IMR-90 (cell line): ENCODE measurements at regions not wholly inside any gene's neighbourhood (a gene's known extent, or its start where the extent isn't known, plus 50 kb on each side); places are given as distances from the start of the nearest gene placed in this dataset.

Experiments used
- ATAC-seq: fragments of 200-7000 bp; cut with Tn5 transposase; 2 replicates; pipeline ENCODE4 v1.9.1; 2020; ENCODE audit warnings: low read depth, mild to moderate bottlenecking, moderate library complexity
- BruUV-seq: library from RNA; stranded (reverse); fragments of 400-500 nt; replicated peaks from 2 replicates; lab custom pipeline; 2021; lab: Mats Ljungman, UMichigan
- CTCF ChIA-PET: fragments of 300-600 bp; formaldehyde crosslinking; extraction: SDS; loops from one replicate; lab custom pipeline; 2021; ENCODE audit warnings: antibody characterized with exemption; lab: Yijun Ruan, JAX
- POLR2A ChIA-PET: fragments of 300-600 bp; sonication (Branson Sonifier 250); formaldehyde crosslinking; loops from one replicate; lab custom pipeline; 2022; ENCODE audit warnings: antibody characterized with exemption; ENCODE audit not compliant: unreplicated experiment; lab: Charles Lee
- DNase-seq: peaks from one replicate; pipeline ENCODE4 v3.0.0; 2013
- H2AFZ ChIP-seq: replicated peaks from 2 replicates; pipeline ENCODE3; 2013; ENCODE audit warnings: low read length, mild to moderate bottlenecking; ENCODE audit not compliant: poor library complexity
- H2AK5ac ChIP-seq: 2 replicates; pipeline ENCODE4 v1.6.1; 2013; ENCODE audit warnings: low read depth, low read length, inconsistent platforms
- H2AK9ac ChIP-seq: replicated peaks from 2 replicates; pipeline ENCODE3; 2013; ENCODE audit warnings: mild to moderate bottlenecking, low read depth, low read length, moderate library complexity; ENCODE audit not compliant: poor library complexity
- H2BK120ac ChIP-seq: 2 replicates; pipeline ENCODE4 v1.6.1; 2013; ENCODE audit warnings: low read depth, low read length, inconsistent platforms
- H2BK15ac ChIP-seq: 3 replicates; pipeline ENCODE4 v1.6.1; 2013; ENCODE audit warnings: low read depth, low read length, inconsistent platforms
- H2BK20ac ChIP-seq: 2 replicates; pipeline ENCODE4 v1.6.1; 2013; ENCODE audit warnings: low read depth, mild to moderate bottlenecking, inconsistent platforms, low read length, moderate library complexity
- H2BK5ac ChIP-seq: 2 replicates; pipeline ENCODE4 v1.6.1; 2013; ENCODE audit warnings: mild to moderate bottlenecking, low read depth, low read length, inconsistent platforms; ENCODE audit not compliant: poor library complexity, severe bottlenecking
- H3K14ac ChIP-seq: replicated peaks from 2 replicates; pipeline ENCODE4 v1.6.1; 2013; ENCODE audit warnings: low read depth, low read length, inconsistent platforms
- H3K18ac ChIP-seq: 2 replicates; pipeline ENCODE4 v1.6.1; 2013; ENCODE audit warnings: low read depth, low read length, control low read depth
- H3K23ac ChIP-seq: 2 replicates; pipeline ENCODE4 v1.6.1; 2013; ENCODE audit warnings: low read depth, low read length, inconsistent platforms
- H3K27ac ChIP-seq: 2 replicates; pipeline ENCODE4 v1.5.1; 2013; ENCODE audit warnings: mild to moderate bottlenecking, control low read depth, low read length; ENCODE audit not compliant: insufficient read depth
- H3K27me3 ChIP-seq: 2 replicates; pipeline ENCODE4 v1.6.1; 2013; ENCODE audit warnings: low read length; ENCODE audit not compliant: control insufficient read depth, insufficient read depth
- H3K36me3 ChIP-seq: 2 replicates; pipeline ENCODE4 v1.6.1; 2013; ENCODE audit warnings: low read length, mixed read lengths; ENCODE audit not compliant: control insufficient read depth, insufficient read depth
- H3K4ac ChIP-seq: 2 replicates; pipeline ENCODE4 v1.6.1; 2013; ENCODE audit warnings: low read depth, low read length, inconsistent platforms
- H3K4me1 ChIP-seq: 2 replicates; pipeline ENCODE4 v1.6.1; 2013; ENCODE audit warnings: low read length, mixed read lengths; ENCODE audit not compliant: control insufficient read depth, insufficient read depth
- H3K4me2 ChIP-seq: 2 replicates; pipeline ENCODE4 v1.6.1; 2013; ENCODE audit warnings: low read depth, mild to moderate bottlenecking, control low read depth, low read length, moderate library complexity
- H3K4me3 ChIP-seq: 2 replicates; pipeline ENCODE4 v1.5.1; 2013; ENCODE audit warnings: low read depth, mild to moderate bottlenecking, control low read depth, low read length, moderate library complexity; ENCODE audit not compliant: insufficient read depth
- H3K56ac ChIP-seq: 2 replicates; pipeline ENCODE4 v1.6.1; 2013; ENCODE audit warnings: low read length, inconsistent platforms; ENCODE audit not compliant: insufficient read depth; ENCODE audit errors: extremely low read depth
- H3K79me1 ChIP-seq, 2 experiments: 2 replicates each; pipeline ENCODE4 v1.6.1; 2013; ENCODE audit warnings: low read length in 2 of 2, inconsistent platforms in 1 of 2, low read depth in 1 of 2
- H3K9ac ChIP-seq: 2 replicates; pipeline ENCODE4 v1.6.1; 2013; ENCODE audit warnings: low read depth, low read length, control low read depth
- H3K9me1 ChIP-seq: 2 replicates; pipeline ENCODE4 v1.6.1; 2013; ENCODE audit warnings: low read length, inconsistent platforms; ENCODE audit not compliant: insufficient read depth
- H3K9me3 ChIP-seq: 2 replicates; pipeline ENCODE4 v1.6.1; 2013; ENCODE audit warnings: low read length; ENCODE audit not compliant: control insufficient read depth, insufficient read depth
- H4K20me1 ChIP-seq: 2 replicates; pipeline ENCODE4 v1.6.1; 2013; ENCODE audit warnings: low read length, inconsistent platforms; ENCODE audit not compliant: insufficient read depth
- H4K5ac ChIP-seq: 2 replicates; pipeline ENCODE4 v1.6.1; 2013; ENCODE audit warnings: mild to moderate bottlenecking, low read depth, low read length, control low read depth
- H4K8ac ChIP-seq, 2 experiments: 2 replicates each; pipeline ENCODE4 v1.6.1; 2013; ENCODE audit warnings: low read depth in 2 of 2, low read length in 2 of 2, control low read depth in 1 of 2, inconsistent platforms in 1 of 2
- H4K91ac ChIP-seq: 2 replicates; pipeline ENCODE4 v1.6.1; 2013; ENCODE audit warnings: low read depth, low read length, inconsistent platforms; ENCODE audit not compliant: insufficient read depth
- CHD1 ChIP-seq: IDR thresholded peaks from 2 replicates; pipeline ENCODE4 v1.6.1; 2012; ENCODE audit warnings: low read depth, low read length, improper control_type of control experiment
- FOS ChIP-seq: fragments of 150-350 bp; IDR thresholded peaks from 2 replicates; pipeline ENCODE4 v1.6.1; 2016; ENCODE audit warnings: low read depth, low read length
- MAFK ChIP-seq: IDR thresholded peaks from 2 replicates; pipeline ENCODE4 v1.6.1; 2012; ENCODE audit warnings: low read depth, low read length, improper control_type of control experiment
- MAZ ChIP-seq: IDR thresholded peaks from 2 replicates; pipeline ENCODE4 v1.6.1; 2012; ENCODE audit warnings: low read depth, mild to moderate bottlenecking, low read length, improper control_type of control experiment, moderate library complexity, borderline replicate concordance
- MXI1 ChIP-seq: IDR thresholded peaks from 2 replicates; pipeline ENCODE4 v1.6.1; 2012; ENCODE audit warnings: low read depth, mild to moderate bottlenecking, low read length, moderate library complexity, borderline replicate concordance
- NFE2L2 ChIP-seq: fragments of 150-350 bp; IDR thresholded peaks from 2 replicates; pipeline ENCODE4 v1.6.1; 2016; ENCODE audit warnings: low read depth, mild to moderate bottlenecking, low read length
- POLR2A ChIP-seq: IDR thresholded peaks from 2 replicates; pipeline ENCODE4 v1.6.1; 2012; ENCODE audit warnings: mild to moderate bottlenecking, low read depth, low read length
- RCOR1 ChIP-seq: IDR thresholded peaks from 2 replicates; pipeline ENCODE4 v1.6.1; 2012; ENCODE audit warnings: mild to moderate bottlenecking, low read length, improper control_type of control experiment; ENCODE audit not compliant: insufficient replicate concordance
- RFX5 ChIP-seq: IDR thresholded peaks from 2 replicates; pipeline ENCODE4 v1.8.0; 2012; ENCODE audit warnings: low read depth, mild to moderate bottlenecking, low read length, moderate library complexity
- SMC3 ChIP-seq: fragments of 150-350 bp; IDR thresholded peaks from 2 replicates; pipeline ENCODE4 v1.6.1; 2016; ENCODE audit warnings: low read depth, mild to moderate bottlenecking, antibody characterized with exemption, low read length, moderate library complexity
- WGBS, 2 experiments: methylation state at CpG; one replicate each; pipeline versions ENCODE4 v1.1.5 to v1.1.7; 2013; ENCODE audit warnings: missing lambda C conversion rate in 2 of 2; ENCODE audit not compliant: insufficient read length in 1 of 2; ENCODE audit errors: extremely low coverage in 2 of 2; 5-methylcytosine and 5-hydroxymethylcytosine counted together
- dilution Hi-C: fragments of 300-500 bp; cut with HindIII; formaldehyde crosslinking; loops from one replicate; pipeline ENCODE4 v1.14.3; 2018; ENCODE audit warnings: low sequenced_read_pairs; ENCODE audit not compliant: unreplicated experiment
- in situ Hi-C: fragments of 300-500 bp; cut with MboI; formaldehyde crosslinking; loops from 3 replicates; pipeline ENCODE4 v1.14.3; 2019; ENCODE audit warnings: low sequenced_read_pairs, inconsistent platforms, mixed read lengths
- intact Hi-C: fragments of 100-400 bp; cut with micrococcal nuclease; formaldehyde crosslinking; loops from 2 replicates; pipeline ENCODE4 v1.10.0; 2022
- TF ChIP-seq, protein P1 (sequence below): fragments of 150-350 bp; IDR thresholded peaks from 2 replicates; pipeline ENCODE4 v1.6.1; 2016; ENCODE audit warnings: low read depth, mild to moderate bottlenecking, low read length, moderate library complexity, borderline replicate concordance
- TF ChIP-seq, protein P2 (sequence below): fragments of 150-350 bp; IDR thresholded peaks from 2 replicates; pipeline ENCODE4 v1.6.1; 2017; ENCODE audit warnings: mild to moderate bottlenecking, antibody characterized with exemption, low read length, low read depth

DNA sequence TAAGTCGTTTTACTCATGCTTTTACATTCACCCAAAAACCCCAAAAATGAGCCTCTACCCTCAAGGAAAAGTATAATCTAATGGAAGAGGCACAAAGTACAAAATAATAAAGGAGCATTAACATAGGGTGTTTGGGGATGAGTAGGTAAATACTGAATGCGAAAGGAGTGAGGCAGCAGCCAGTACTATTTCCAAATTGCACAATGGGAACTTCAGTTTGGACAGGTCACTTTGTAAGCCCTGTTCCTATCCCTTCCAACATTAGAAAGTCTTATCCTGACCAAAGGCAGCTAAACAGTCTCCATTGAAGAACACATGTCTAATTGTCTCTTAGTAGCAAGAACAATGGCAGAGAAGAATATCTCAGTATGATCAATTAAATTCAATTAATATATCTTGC is 728.3 kb downstream of the GBE1 start:
- H3K14ac ChIP-seq: no peak overlapping the region
- H3K4ac ChIP-seq: no peak overlapping the region
- H4K8ac ChIP-seq: no peak overlapping the region
- H4K91ac ChIP-seq: no peak overlapping the region
- no peak overlapping the region for H2BK120ac ChIP-seq
- ChIA-PET CTCF (no interaction called here), POLR2A (no interaction called here)
- no peak overlapping the region for H3K9ac ChIP-seq
- H3K9me3 ChIP-seq: peaks cover 2% of the 10 kb centered on the region; the same call in 1 of the 2 replicates
- no peak overlapping the region for H3K27ac ChIP-seq
- H3K36me3 ChIP-seq: no peaks in the 10 kb centered on the region
- no peak overlapping the region for H2BK20ac ChIP-seq
- H3K18ac ChIP-seq: no peak overlapping the region
- no peak overlapping the region for H2BK5ac ChIP-seq
- H3K9me1 ChIP-seq: no peaks in the 10 kb centered on the region
- intact Hi-C loops: no loop called here
- H2AFZ ChIP-seq: no peak overlapping the region
- TF ChIP-seq MAZ (no peak), RCOR1 (no peak), MXI1 (no peak), MAFK (no peak), NFE2L2 (no peak), SMC3 (no peak), FOS (no peak), RFX5 (no peak), POLR2A (no peak), CHD1 (no peak)
- TF ChIP-seq, protein P1, sequence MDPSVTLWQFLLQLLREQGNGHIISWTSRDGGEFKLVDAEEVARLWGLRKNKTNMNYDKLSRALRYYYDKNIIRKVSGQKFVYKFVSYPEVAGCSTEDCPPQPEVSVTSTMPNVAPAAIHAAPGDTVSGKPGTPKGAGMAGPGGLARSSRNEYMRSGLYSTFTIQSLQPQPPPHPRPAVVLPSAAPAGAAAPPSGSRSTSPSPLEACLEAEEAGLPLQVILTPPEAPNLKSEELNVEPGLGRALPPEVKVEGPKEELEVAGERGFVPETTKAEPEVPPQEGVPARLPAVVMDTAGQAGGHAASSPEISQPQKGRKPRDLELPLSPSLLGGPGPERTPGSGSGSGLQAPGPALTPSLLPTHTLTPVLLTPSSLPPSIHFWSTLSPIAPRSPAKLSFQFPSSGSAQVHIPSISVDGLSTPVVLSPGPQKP: no peak
- TF ChIP-seq, protein P2, sequence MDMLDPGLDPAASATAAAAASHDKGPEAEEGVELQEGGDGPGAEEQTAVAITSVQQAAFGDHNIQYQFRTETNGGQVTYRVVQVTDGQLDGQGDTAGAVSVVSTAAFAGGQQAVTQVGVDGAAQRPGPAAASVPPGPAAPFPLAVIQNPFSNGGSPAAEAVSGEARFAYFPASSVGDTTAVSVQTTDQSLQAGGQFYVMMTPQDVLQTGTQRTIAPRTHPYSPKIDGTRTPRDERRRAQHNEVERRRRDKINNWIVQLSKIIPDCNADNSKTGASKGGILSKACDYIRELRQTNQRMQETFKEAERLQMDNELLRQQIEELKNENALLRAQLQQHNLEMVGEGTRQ: no peak
- dilution Hi-C loops: no loop called here
- no peak overlapping the region for H2AK9ac ChIP-seq
- in situ Hi-C loops: no loop called here
- no peaks in the 10 kb centered on the region for H3K27me3 ChIP-seq
- H3K4me3 ChIP-seq: no peak overlapping the region
- H2AK5ac ChIP-seq: no peak overlapping the region
- WGBS, 2 experiments: no CpG with 5 or more reads among the region's 2 CpGs
- H3K4me2 ChIP-seq: no peak overlapping the region
- no TSS peak for BruUV-seq
- ATAC-seq (no peak), DNase-seq (no peak)
- H3K23ac ChIP-seq: no peak overlapping the region
- no peak overlapping the region for H4K5ac ChIP-seq
- no peak overlapping the region for H2BK15ac ChIP-seq
- no peak overlapping the region for H3K56ac ChIP-seq
- H4K20me1 ChIP-seq: no peaks in the 10 kb centered on the region
- no peaks in the 10 kb centered on the region for H3K4me1 ChIP-seq
- H3K79me1 ChIP-seq: no peaks in the 10 kb centered on the region
